GM18858 (cell line): ENCODE measurements at regions not wholly inside any gene's neighbourhood (a gene's known extent, or its start where the extent isn't known, plus 50 kb on each side); places are given as distances from the start of the nearest gene placed in this dataset.

Experiments
- ATAC-seq: cut with Tn5 transposase; IDR thresholded peaks from one replicate; pipeline ENCODE4 v1.9.1; 2021; ENCODE audit not compliant: unreplicated experiment

DNA sequence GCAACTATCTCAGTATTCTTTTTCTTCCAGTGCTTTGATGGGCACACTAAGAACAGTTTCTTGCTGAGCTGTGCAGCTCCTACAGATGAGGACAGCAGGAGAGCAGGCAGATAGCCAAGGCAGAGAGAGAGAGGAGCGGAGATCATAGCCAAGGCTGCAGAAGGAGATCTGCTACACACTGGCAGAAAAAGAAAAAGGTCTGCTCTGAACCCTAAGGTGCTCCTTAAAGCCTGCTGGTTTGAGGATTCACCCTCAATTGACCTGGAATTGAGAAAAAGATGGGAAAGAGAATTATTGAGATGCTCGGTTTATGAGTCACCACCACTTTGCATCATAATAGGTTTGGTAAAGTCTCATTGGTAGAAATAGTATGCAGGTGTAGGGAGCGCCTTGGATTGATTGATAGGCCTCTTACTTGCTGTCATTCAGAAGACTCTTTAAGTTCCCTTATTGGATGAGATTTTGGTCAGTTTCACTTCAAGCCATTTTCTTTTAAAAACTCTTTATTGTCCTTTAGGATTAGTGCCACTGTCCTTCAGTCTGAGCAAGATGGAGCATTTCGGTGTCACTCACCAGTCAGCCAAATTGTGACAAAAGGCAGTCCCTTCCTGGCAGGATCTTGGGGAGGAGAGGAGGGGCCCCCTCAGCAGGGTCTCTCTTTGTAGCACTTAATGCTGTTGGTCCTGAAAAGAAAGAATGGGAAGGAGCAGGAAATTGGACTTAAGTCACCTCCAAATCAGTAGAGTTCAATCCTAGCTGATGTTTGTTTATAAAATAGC is 685.0 kb downstream of the ADGRL2 start:
- no peak for ATAC-seq

GRCh38 chr1:82483146-82483545 is 682.4 kb downstream of the ADGRL2 start:
- ATAC-seq = no peak

DNA sequence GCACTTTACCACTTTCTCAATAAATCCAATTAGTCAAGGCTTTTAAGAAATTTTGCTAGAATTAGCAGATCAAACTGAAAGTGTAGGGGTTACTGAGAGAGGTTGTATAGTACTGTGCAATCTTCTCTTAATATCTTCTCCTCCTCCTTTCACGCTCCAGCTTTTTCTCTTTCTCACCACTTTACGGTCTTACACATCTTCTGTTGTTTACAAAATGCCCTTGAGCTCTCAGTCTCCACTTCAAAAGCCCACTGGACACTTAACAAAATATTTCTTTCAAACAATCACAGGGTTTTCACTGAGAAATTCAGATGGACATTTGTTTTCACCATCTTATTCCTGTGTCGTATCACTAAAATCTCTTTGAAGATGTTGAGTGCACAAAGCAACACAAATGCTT is 678.2 kb downstream of the ADGRL2 start:
- no peak for ATAC-seq

- no peak for ATAC-seq
Measured at GRCh38 chr1:82472489-82473131, 671.9 kb downstream of the ADGRL2 start.

DNA sequence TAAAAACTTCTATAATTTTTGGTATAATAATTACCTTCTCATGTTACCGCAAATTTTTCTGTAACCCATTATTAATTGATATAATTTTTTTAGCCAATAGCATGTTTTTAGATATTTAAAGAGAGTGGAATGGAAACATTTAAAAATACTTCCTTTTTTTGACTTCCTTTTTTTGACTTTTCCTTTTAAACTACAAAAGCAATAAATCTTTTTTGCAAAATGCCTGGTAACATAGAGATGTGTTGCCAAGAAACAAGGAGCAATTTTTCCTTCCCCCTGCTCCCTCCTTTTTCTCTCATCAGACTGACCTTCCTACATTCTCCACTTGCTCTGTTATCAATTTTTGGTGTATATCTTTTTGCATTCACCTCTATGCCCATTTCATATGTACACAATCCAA is 666.2 kb downstream of the ADGRL2 start:
- no peak for ATAC-seq

- no peak for ATAC-seq
Measured at GRCh38 chr1:82466416-82466815, 665.7 kb downstream of the ADGRL2 start.

DNA sequence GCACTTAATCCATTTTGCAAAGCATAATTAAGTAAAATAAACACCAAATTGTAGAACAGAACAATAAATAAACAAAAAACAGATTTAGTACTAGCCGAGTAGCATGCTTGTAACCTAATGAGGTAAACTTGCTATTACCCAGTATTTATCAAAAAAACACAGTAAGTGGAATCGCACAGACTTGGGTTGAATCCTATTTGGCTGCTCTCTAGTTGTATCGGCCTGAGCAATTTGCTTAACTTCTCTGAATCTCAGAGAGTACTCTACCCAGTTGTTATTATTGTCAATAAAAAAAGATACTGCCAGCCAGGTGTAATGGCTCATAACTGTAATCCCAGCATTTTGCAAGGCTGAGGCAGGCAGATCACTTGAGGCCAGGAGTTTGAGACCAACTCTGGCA is 664.3 kb downstream of the ADGRL2 start:
- ATAC-seq = no peak

DNA sequence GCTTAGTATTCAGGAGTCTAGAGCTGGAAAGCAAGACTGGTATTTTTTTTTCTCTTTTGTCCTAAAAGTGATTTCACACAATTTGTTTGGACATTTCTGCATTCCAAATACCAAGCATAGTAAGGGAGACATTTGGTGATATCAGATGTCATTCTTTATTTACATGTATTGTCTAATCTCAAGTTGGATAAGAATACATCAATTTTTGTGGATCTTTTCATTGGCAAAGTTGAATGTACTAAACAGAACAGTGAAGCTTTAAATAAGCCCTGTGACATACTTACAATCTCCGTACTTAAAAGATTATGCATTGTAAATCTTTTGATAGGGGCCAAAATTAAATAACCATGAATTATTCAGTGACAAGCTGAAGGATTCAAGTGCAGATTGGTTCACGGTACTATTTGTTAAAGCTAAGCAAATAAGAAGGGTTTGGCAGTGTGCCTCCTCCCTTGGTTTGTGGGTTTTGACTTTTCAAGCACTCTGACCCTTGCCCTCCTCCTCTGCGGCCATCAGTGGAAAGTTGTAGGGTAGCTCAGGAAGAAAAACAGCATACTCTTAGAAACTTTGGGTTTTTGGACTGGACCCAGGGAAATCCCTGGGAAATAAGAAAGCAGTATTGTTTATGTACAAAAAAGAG is 663.7 kb downstream of the ADGRL2 start:
- ATAC-seq = no peak

- ATAC-seq = no peak
Measured at GRCh38 chr1:82463951-82464350, 663.2 kb downstream of the ADGRL2 start.

DNA sequence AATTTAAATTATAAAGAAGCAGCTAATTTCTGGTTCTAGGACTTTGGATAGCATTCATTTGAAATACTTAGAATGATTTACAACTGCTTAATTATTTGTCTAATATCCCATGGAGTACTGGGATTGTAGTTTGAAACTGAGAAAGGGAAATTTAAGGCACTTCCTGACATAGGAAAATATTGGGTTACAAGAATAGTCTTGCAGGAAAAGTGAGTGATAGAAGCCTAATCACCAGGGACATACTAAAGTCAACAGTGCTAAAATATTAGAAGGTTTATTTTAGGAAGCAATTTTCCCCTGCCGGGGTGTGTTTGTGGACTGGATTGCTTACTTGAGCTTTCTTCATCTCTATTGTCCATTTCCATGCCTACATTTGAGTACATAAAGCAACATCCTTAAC is 661.6 kb downstream of the ADGRL2 start:
- no peak for ATAC-seq

DNA sequence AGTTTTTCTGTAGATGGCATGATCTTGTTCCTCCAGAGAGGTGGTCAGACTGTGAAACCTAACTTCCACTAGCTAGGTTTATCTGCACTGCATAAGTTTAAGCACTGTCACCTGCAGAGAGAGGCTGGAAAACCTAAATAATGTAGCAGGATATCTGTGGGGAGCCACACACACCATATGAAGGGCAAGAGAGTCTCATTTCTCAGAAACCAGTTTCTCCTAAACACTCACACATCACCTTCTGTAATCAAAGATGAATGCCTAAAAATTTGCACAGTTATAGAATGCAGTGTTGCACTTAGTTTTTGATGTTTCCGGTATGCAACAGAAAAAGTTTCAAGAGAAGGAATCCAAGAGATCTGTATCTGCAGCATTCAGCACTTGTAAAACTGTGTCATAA is 654.6 kb downstream of the ADGRL2 start:
- ATAC-seq = no peak

DNA sequence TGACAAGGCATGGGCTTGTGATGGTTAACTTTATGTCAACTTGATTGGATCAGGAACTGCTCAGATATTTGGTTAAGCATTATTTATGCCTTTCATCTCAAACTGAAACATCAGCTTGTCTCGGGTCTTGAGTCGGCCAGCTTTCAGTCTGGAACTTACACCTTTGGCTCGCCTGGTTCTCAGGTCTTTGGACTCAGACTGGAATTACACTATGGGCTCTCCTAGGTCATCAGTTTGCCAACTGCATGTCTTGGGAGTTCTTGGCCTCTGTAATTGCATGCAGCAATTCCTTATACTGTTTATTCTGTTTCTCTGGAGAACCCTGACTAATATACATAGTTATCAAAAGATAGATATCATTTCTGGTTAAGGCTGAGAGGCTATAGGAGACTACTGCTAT is 653.7 kb downstream of the ADGRL2 start:
- ATAC-seq = no peak

DNA sequence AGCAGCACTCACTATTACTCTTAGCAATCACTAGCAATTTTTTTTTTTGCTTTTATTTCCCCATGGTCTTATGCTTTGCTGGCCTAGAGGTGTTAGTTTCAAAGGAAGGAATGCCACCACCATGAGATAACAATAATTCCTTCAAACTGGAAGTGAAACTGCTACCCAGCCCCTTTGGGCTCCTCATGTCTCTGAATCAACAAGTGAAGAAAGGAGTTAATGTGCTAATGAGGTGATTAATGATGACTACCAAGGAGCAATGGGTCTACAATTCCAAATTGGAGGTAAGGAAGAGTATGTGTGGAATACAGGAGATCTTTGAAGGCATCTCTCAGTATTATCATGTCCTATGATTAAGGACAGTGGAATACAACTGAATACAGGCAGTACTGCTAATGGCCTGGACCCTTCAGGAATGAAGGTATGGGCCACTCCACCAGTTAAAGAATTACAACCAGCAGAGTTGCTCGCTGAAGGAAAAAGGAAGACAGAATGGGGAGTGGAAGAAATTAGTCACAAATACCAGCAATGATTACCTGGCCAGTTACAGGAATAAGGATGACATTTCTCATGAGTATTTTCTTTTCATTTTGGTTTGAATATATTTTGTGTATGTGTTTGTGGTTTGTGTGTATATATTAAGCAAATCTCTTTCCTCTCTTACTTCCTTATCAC is 652.9 kb downstream of the ADGRL2 start:
- no peak for ATAC-seq

GRCh38 chr1:82452096-82452495 is 651.4 kb downstream of the ADGRL2 start:
- ATAC-seq = no peak

DNA sequence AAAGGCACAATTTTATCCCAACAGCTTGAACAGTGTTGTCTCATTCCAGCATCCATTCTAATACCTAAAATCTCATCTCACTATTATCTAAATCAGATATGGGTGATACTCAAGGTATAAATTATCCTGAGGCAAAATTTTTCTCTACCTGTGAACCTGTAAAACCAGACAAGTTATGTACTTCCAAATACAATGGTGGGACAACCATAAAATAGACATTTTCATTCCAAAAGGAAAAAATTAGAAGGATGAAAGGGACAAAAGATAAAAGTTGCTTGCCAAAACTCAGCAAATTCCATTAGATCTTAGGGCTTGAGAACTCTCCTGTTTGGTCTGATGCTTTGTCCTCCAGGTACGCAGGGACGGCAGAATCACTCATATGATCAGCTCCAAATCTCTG is 650.5 kb downstream of the ADGRL2 start:
- ATAC-seq = no peak

DNA sequence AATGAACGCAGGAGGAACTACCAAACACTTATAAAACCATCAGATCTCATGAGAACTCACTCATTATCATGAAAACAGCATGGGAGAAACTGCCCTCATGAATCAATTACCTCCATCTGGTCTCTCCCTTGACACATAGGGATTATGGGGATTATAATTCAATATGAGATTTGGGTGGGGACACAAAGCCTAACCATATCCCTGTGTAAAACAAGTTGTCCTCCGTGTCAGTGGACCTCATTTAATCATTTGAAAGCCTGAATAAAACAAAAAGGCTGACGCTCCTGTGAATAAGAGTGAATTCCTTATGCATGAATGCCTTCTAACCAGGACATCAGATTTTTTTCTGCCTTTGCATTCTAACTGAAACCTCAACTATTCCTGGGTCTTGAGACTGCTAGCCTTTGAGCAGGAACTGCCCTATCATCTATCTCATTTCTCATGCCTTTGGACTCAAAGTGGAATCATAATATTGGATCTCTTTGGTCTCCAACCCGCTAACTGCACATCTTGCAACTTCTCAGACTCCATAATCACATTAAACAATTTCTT is 648.8 kb downstream of the ADGRL2 start:
- ATAC-seq = no peak

DNA sequence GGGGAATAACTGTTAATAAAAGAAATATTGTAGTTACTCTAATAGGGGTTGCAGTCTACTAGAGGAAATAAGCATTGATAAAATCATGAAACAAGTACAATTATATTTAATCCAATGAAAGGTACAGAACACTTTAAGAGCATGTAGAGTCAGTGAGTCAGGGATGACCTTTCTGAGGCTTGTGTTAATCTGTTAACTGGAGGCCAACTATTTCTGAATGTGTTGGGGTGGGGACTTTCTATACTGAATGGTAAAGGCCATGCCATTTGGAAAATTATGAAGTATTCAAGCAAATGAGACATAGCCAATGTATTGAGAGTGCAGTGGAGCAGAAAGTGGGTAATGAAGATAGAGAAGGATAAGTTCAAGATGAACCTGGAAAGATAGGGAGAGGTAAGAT is 646.2 kb downstream of the ADGRL2 start:
- ATAC-seq = no peak

GRCh38 chr1:82446236-82446635 is 645.5 kb downstream of the ADGRL2 start:
- ATAC-seq = no peak

DNA sequence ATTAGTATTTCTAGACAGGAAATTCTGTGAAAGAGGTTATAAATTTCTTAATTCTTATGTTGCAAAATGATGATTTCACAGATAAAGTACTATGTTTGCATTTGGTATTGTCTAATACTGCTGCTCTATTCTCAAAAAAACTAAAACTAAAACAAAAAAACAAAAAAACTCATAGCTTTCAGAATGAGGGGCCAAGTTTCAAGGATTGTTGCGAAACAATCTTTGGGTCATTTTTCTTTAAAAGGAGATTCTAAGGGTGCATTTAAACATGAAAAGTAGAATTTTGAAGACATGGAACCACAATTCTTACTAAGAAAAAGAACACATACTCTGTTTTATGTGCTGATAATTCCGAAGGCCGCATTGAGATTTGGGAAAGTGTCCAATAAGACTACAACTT is 645.1 kb downstream of the ADGRL2 start:
- no peak for ATAC-seq

DNA sequence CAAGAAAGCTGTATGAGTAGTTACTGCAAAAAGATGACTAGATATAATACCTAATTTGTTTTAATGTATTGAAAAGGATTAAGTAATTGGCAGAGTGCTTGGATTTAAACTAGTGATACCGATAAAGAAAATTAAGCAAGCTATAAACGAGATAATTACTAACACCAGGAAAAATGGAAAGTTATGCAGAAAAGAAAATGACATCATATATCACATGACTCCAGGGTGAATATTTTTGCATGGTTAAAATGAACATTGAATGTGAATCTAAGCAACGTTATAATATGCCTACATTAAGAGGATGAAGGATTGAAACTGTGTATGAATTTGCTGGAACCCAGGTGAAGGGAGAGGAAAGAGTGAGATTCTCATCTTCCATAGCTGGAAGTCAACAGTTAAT is 644.4 kb downstream of the ADGRL2 start:
- ATAC-seq = no peak

DNA sequence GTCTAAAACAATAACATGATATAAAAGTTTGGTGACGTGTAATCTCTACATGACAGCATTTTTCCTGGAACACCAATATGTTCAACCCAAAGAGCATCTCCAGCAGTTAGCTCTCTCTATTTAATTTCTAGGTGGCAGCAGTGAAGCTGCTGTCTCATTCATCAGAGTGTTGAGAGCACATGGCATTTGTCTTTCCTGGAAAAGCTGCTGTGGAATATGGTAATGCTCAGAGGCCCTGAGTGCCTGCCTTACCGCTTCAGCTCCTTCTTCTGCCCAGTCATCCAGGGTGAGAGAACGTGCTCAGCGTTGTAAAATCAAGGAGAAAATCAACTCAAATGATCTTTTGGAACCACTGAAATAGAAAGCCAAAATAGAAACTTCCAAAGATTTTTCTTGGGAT is 640.7 kb downstream of the ADGRL2 start:
- no peak for ATAC-seq
